ENCODE measurements at regions not wholly inside any gene's neighbourhood (a gene's known extent, or its start where the extent isn't known, plus 50 kb on each side); places are given as distances from the start of the nearest gene placed in this dataset.

- TF ChIP-seq CTCF (IDR thresholded peaks at IDR 0.05), result no peak
These were observed 58.1 kb upstream of the IRX6 start for GRCh38 chr16:55265926-55266325.

- TF ChIP-seq CTCF (IDR thresholded peaks at IDR 0.05), result no peak
These were observed 52.0 kb upstream of the IRX6 start for GRCh38 chr16:55271945-55272513.

GRCh38 chr16:55272744-55273143 lies 51.3 kb upstream of the IRX6 start:
- TF ChIP-seq CTCF (IDR thresholded peaks at IDR 0.05), result no peak

- no peak for TF ChIP-seq CTCF (IDR thresholded peaks at IDR 0.05)
These were observed 50.6 kb upstream of the IRX6 start for GRCh38 chr16:55273356-55273755.

- TF ChIP-seq CTCF (IDR thresholded peaks at IDR 0.05), result no peak
These were observed 50.0 kb upstream of the IRX6 start for GRCh38 chr16:55273959-55274358.

Data from LNCAP (cell line).